ENCODE measurements at regions not wholly inside any gene's neighbourhood (a gene's known extent, or its start where the extent isn't known, plus 50 kb on each side); places are given as distances from the start of the nearest gene placed in this dataset.

- H3K9me3 ChIP-seq (ENCODE audit: control insufficient read depth, low read depth, low read length): no peaks in the 10 kb centered on the region
- no peak overlapping the region for H3K4me3 ChIP-seq (ENCODE audit: low read length)
- DNase-seq: no peak
- no CpG with 5 or more reads among the region's 4 CpGs for WGBS (ENCODE audit: insufficient coverage, low lambda C conversion rate)
- no peak overlapping the region for H3K27ac ChIP-seq (ENCODE audit: low read length)
- no peaks in the 10 kb centered on the region for H3K36me3 ChIP-seq (ENCODE audit: control insufficient read depth, insufficient read depth, low read length)
- no peaks in the 10 kb centered on the region for H3K27me3 ChIP-seq (ENCODE audit: control insufficient read depth, insufficient read depth, low read length)
- peaks cover 10% of the 10 kb centered on the region for H3K4me1 ChIP-seq (ENCODE audit: control insufficient read depth, insufficient read depth, low read length)
Measured at GRCh38 chr11:71310184-71310583, 57.8 kb upstream of the SHANK2 start.

GRCh38 chr11:71309611-71310010, 57.2 kb upstream of the SHANK2 start:
- DNase-seq: no peak
- no peaks in the 10 kb centered on the region for H3K36me3 ChIP-seq (ENCODE audit: control insufficient read depth, insufficient read depth, low read length)
- peaks cover 10% of the 10 kb centered on the region for H3K4me1 ChIP-seq (ENCODE audit: control insufficient read depth, insufficient read depth, low read length)
- H3K27me3 ChIP-seq (ENCODE audit: control insufficient read depth, insufficient read depth, low read length): no peaks in the 10 kb centered on the region
- H3K9me3 ChIP-seq (ENCODE audit: control insufficient read depth, low read depth, low read length): no peaks in the 10 kb centered on the region
- H3K4me3 ChIP-seq (ENCODE audit: low read length): no peak overlapping the region
- no CpG with 5 or more reads among the region's 1 CpG for WGBS (ENCODE audit: insufficient coverage, low lambda C conversion rate)
- no peak overlapping the region for H3K27ac ChIP-seq (ENCODE audit: low read length)

DNA sequence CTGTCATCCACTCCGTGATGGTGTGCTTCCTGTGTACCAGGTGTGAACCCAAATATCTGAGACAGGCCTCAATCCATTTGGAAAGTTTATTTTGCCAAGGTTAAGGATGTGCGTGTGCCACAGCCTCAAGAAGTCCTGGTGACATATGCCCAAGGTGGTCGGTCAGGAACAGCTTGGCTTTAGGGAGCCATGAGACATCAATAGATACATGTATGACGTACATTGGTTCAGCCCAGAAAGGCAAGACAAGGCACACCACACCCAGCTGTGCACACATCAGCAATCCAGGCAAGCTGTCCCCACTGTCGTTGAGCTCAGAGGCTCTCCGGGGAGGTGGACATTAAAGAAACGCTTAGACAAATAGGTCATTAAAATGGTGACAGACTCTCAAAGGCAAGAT, 56.8 kb upstream of the SHANK2 start:
- Histone ChIP-seq H3K27me3 (ENCODE audit: control insufficient read depth, insufficient read depth, low read length) (no peaks in the 10 kb centered on the region), H3K36me3 (ENCODE audit: control insufficient read depth, insufficient read depth, low read length) (no peaks in the 10 kb centered on the region), H3K4me1 (ENCODE audit: control insufficient read depth, insufficient read depth, low read length) (peaks cover 10% of the 10 kb centered on the region), H3K9me3 (ENCODE audit: control insufficient read depth, low read depth, low read length) (no peaks in the 10 kb centered on the region), H3K4me3 (ENCODE audit: low read length) (no peak overlapping the region), H3K27ac (ENCODE audit: low read length) (no peak overlapping the region)
- WGBS (ENCODE audit: insufficient coverage, low lambda C conversion rate): no CpG with 5 or more reads among the region's 7 CpGs
- DNase-seq: no peak

DNA sequence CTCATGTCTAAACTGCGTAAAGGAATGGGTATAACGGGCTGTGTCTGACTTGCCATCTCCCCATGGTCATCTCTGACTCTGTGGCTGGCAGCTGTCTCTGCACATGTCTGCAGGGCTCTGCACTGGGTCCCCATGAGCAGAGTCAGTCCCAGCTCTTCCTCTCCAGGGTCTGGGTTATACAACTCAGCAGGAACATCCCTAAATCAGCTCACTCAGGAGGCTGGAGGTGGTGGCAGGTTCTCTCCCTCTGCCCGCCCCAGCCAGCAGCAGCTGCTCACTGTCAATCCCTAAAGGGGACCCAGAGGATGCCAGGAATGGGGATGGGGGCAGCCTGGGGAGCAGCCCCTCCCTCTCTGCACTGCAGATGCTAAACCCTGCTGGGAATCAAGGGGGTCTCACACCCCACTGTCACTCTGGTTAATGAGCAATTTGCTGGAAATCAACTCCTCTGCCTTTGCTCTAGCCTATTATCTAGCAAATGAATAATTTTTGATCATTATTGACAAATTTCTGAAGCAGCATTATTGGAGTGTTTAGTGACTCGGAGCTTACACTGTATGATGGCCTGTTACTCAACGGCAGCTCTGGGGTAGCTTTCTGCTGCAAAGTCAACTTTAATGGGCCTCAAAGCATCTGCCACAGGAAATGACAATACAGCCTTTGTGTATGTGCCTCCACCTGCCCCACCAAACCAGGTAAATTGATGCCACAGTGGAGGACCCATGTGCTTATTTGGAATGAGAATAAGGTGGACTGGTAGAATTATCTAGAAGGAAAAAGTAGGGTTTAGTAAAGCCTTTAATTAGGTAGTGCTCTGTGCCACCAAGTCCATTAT, 55.7 kb upstream of the SHANK2 start:
- no CpG with 5 or more reads among the region's 5 CpGs for WGBS (ENCODE audit: insufficient coverage, low lambda C conversion rate)
- Histone ChIP-seq H3K9me3 (ENCODE audit: control insufficient read depth, low read depth, low read length) (no peaks in the 10 kb centered on the region), H3K4me1 (ENCODE audit: control insufficient read depth, insufficient read depth, low read length) (peaks cover 10% of the 10 kb centered on the region), H3K27ac (ENCODE audit: low read length) (no peak overlapping the region), H3K36me3 (ENCODE audit: control insufficient read depth, insufficient read depth, low read length) (no peaks in the 10 kb centered on the region), H3K4me3 (ENCODE audit: low read length) (no peak overlapping the region), H3K27me3 (ENCODE audit: control insufficient read depth, insufficient read depth, low read length) (no peaks in the 10 kb centered on the region)
- DNase-seq: no peak

DNA sequence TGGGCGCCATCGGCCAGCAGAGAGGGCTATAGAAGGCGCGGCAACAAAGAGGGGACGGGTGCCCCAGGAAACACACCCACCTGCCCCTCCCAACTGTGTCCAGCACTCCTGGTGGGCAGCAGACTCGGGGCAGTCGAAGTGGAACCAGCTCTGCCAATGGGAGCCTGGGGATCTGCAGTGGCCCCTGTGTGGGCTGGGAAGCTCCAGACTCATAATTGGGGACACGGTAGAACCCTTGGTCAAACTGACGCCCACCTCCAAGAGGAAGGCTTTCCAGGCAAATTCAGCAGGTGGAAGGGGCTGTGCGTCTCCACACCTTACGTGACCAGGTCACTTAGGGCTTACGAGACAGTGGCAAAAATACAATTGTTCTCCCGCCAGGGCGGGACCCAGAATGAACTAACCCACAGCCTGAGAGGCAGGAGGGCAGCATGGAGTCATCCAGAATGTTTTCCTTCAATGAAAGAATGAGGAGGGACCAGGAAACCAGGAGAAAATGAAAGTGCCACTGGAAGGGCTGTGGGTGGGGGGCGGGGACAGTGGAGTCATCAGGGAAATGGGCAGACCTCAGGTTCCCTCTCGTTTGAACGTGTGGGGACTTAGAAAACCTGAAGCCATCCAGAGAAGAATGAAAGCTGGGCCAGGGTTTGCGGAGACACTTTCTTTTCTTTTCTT, 53.2 kb upstream of the SHANK2 start:
- H3K27ac ChIP-seq (ENCODE audit: low read length): no peak overlapping the region
- no peaks in the 10 kb centered on the region for H3K9me3 ChIP-seq (ENCODE audit: control insufficient read depth, low read depth, low read length)
- H3K36me3 ChIP-seq (ENCODE audit: control insufficient read depth, insufficient read depth, low read length): no peaks in the 10 kb centered on the region
- H3K4me1 ChIP-seq (ENCODE audit: control insufficient read depth, insufficient read depth, low read length): peaks cover 3% of the 10 kb centered on the region
- no peaks in the 10 kb centered on the region for H3K27me3 ChIP-seq (ENCODE audit: control insufficient read depth, insufficient read depth, low read length)
- WGBS (ENCODE audit: insufficient coverage, low lambda C conversion rate): 100% methylated on average over 1 of the region's 18 CpGs
- DNase-seq: no peak
- no peak overlapping the region for H3K4me3 ChIP-seq (ENCODE audit: low read length)

DNA sequence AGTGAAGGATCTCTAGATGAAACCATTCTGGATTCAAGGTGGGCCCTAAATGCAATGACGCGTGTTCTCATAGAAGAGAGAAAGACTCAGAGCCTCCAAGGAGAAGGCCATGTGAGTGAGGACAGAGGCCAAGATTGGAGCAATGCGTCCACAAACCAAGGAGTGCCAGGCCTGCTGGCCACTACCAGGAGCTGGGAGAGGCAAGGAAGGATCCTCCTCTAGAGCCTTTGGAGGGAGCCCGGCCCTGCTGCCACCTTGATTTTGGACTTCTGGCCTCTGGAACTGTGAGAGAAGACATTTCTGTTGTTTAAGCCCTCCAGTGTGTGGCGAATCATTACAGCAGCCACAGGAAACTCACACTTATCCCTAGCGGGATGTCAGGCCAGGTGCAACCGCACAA, 52.7 kb upstream of the SHANK2 start:
- no peak overlapping the region for H3K4me3 ChIP-seq (ENCODE audit: low read length)
- no peak for DNase-seq
- no peaks in the 10 kb centered on the region for H3K36me3 ChIP-seq (ENCODE audit: control insufficient read depth, insufficient read depth, low read length)
- H3K4me1 ChIP-seq (ENCODE audit: control insufficient read depth, insufficient read depth, low read length): peaks cover 3% of the 10 kb centered on the region
- no peaks in the 10 kb centered on the region for H3K27me3 ChIP-seq (ENCODE audit: control insufficient read depth, insufficient read depth, low read length)
- 100% methylated on average over 2 of the region's 7 CpGs for WGBS (ENCODE audit: insufficient coverage, low lambda C conversion rate)
- no peaks in the 10 kb centered on the region for H3K9me3 ChIP-seq (ENCODE audit: control insufficient read depth, low read depth, low read length)
- H3K27ac ChIP-seq (ENCODE audit: low read length): no peak overlapping the region

DNA sequence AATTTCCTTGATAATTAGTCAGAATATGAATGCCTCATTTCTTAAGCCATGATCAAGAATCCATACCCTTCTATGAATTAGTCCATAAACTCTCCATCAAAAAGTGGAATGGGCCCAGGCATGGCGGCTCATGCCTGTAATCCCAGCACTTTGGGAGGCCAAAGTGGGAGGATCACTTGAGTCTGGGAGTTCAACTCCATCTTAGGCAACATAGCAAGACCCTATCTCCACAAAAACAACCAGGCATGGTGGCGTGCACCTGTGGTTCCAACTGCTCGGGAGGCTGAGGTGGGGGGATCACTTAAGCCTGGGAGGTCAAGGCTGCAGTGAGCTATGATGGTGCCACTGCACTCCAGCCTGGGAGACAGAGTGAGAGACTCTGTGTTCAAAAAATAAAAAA, 52.1 kb upstream of the SHANK2 start:
- H3K9me3 ChIP-seq (ENCODE audit: control insufficient read depth, low read depth, low read length): no peaks in the 10 kb centered on the region
- no peak overlapping the region for H3K4me3 ChIP-seq (ENCODE audit: low read length)
- no peaks in the 10 kb centered on the region for H3K36me3 ChIP-seq (ENCODE audit: control insufficient read depth, insufficient read depth, low read length)
- WGBS (ENCODE audit: insufficient coverage, low lambda C conversion rate): 100% methylated on average over 1 of the region's 3 CpGs
- no peaks in the 10 kb centered on the region for H3K27me3 ChIP-seq (ENCODE audit: control insufficient read depth, insufficient read depth, low read length)
- peaks cover 3% of the 10 kb centered on the region for H3K4me1 ChIP-seq (ENCODE audit: control insufficient read depth, insufficient read depth, low read length)
- no peak for DNase-seq
- no peak overlapping the region for H3K27ac ChIP-seq (ENCODE audit: low read length)

- Histone ChIP-seq H3K27ac (ENCODE audit: low read length) (no peak overlapping the region), H3K4me1 (ENCODE audit: control insufficient read depth, insufficient read depth, low read length) (peaks cover 3% of the 10 kb centered on the region), H3K4me3 (ENCODE audit: low read length) (no peak overlapping the region), H3K27me3 (ENCODE audit: control insufficient read depth, insufficient read depth, low read length) (no peaks in the 10 kb centered on the region), H3K36me3 (ENCODE audit: control insufficient read depth, insufficient read depth, low read length) (no peaks in the 10 kb centered on the region), H3K9me3 (ENCODE audit: control insufficient read depth, low read depth, low read length) (no peaks in the 10 kb centered on the region)
- no peak for DNase-seq
- no CpG with 5 or more reads among the region's 1 CpG for WGBS (ENCODE audit: insufficient coverage, low lambda C conversion rate)
Measured at GRCh38 chr11:71304045-71304444, 51.7 kb upstream of the SHANK2 start.

DNA sequence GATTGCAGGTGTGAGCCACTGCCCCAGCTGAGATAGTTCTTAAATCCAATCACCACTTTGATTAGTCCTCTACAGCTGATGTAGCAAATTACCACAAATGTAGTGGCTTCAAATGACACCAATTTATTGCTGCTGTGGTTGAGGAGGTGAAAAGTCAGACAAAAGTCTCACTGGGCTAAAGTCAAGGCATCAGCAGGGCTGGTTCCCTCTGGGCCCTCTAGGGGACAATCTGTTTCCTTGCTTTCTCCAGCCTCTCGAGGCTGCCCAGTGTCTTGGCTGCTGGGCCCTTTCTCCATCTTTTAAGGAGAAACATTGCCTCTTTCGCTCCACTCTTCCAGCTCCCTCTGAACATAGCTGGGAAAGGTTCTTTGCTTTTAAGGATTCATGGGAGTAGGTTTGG, 50.5 kb upstream of the SHANK2 start:
- no peak overlapping the region for H3K27ac ChIP-seq (ENCODE audit: low read length)
- no peak overlapping the region for H3K4me3 ChIP-seq (ENCODE audit: low read length)
- H3K4me1 ChIP-seq (ENCODE audit: control insufficient read depth, insufficient read depth, low read length): peaks cover 3% of the 10 kb centered on the region
- WGBS (ENCODE audit: insufficient coverage, low lambda C conversion rate): no CpG with 5 or more reads among the region's 2 CpGs
- no peak for DNase-seq
- H3K27me3 ChIP-seq (ENCODE audit: control insufficient read depth, insufficient read depth, low read length): no peaks in the 10 kb centered on the region
- no peaks in the 10 kb centered on the region for H3K36me3 ChIP-seq (ENCODE audit: control insufficient read depth, insufficient read depth, low read length)
- H3K9me3 ChIP-seq (ENCODE audit: control insufficient read depth, low read depth, low read length): no peaks in the 10 kb centered on the region

DNA sequence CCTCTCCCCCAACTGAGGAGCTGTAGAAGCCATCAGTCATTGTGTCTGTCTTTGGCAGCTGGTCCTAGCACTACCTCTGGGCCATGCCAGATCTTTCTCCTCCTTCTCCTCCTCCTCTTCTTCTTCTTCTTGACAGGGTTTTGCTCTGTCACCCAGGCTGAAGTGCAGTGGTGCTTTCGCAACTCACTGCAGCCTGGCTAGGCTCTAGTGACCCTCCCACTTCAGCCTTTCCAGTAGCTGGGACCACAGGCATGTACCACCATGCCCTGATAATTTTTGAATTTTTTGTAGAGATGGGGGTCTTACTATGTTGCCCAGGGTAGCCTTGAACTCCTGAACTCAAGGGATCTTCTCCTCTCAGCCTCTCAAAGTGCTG, 50.1 kb upstream of the SHANK2 start:
- no CpG with 5 or more reads among the region's 1 CpG for WGBS (ENCODE audit: insufficient coverage, low lambda C conversion rate)
- Histone ChIP-seq H3K27me3 (ENCODE audit: control insufficient read depth, insufficient read depth, low read length) (no peaks in the 10 kb centered on the region), H3K9me3 (ENCODE audit: control insufficient read depth, low read depth, low read length) (no peaks in the 10 kb centered on the region), H3K4me3 (ENCODE audit: low read length) (no peak overlapping the region), H3K27ac (ENCODE audit: low read length) (no peak overlapping the region), H3K36me3 (ENCODE audit: control insufficient read depth, insufficient read depth, low read length) (no peaks in the 10 kb centered on the region), H3K4me1 (ENCODE audit: control insufficient read depth, insufficient read depth, low read length) (peaks cover 3% of the 10 kb centered on the region)
- no peak for DNase-seq

All from large intestine (tissue), 3 donors.